Naive thymus-derived CD4-positive, alpha-beta T cell (primary cell): ENCODE measurements at regions not wholly inside any gene's neighbourhood (a gene's known extent, or its start where the extent isn't known, plus 50 kb on each side); places are given as distances from the start of the nearest gene placed in this dataset.

Experiments
- ATAC-seq: fragments of 150-1000 bp; cut with Tn5 transposase; 2 replicates; pipeline ENCODE4 v1.10.0; 2021; ENCODE audit warnings: mild to moderate bottlenecking, moderate library complexity
- CTCF ChIA-PET: fragments of 350-600 bp; sonication (Branson Sonifier 250); formaldehyde crosslinking; loops from one replicate; lab custom pipeline; 2021; ENCODE audit warnings: antibody characterized with exemption; lab: Charles Lee
- POLR2A ChIA-PET: fragments of 350-600 bp; sonication (Branson Sonifier 250); formaldehyde crosslinking; loops from one replicate; lab custom pipeline; 2021; ENCODE audit warnings: antibody characterized with exemption, inconsistent platforms; lab: Charles Lee
- DNase-seq, 9 donors: peaks; one replicate each; pipeline versions ENCODE4 v3.0.0 to v3.0.0-alpha.2; 2020 to 2022; ENCODE audit warnings: mixed read lengths in 1 of 9
- H3K27ac ChIP-seq: one replicate; pipeline ENCODE4 v1.7.0; 2013; ENCODE audit warnings: mild to moderate bottlenecking, low read depth, low read length, moderate library complexity
- H3K27me3 ChIP-seq, 2 donors: one replicate each; pipeline ENCODE4 v1.7.0; 2013; ENCODE audit warnings: low read length in 2 of 2, mild to moderate bottlenecking in 2 of 2, moderate library complexity in 2 of 2; ENCODE audit not compliant: control insufficient read depth in 2 of 2, insufficient read depth in 2 of 2
- H3K36me3 ChIP-seq, 3 experiments: 1 replicate in 2 of 3; 2 replicates in 1 of 3; pipeline ENCODE4 v1.7.0; 2013; ENCODE audit warnings: low read length in 3 of 3, mild to moderate bottlenecking in 3 of 3, moderate library complexity in 1 of 3; ENCODE audit not compliant: insufficient read depth in 3 of 3, control insufficient read depth in 2 of 3
- H3K4me1 ChIP-seq, 2 donors: one replicate each; pipeline ENCODE4 v1.7.0; 2013; ENCODE audit warnings: low read length in 2 of 2, mild to moderate bottlenecking in 2 of 2, moderate library complexity in 1 of 2; ENCODE audit not compliant: control insufficient read depth in 2 of 2, insufficient read depth in 2 of 2
- H3K4me3 ChIP-seq: 2 replicates; pipeline ENCODE4 v1.7.0; 2013; ENCODE audit warnings: mild to moderate bottlenecking, low read length
- H3K9me3 ChIP-seq, 3 experiments: 1 replicate in 2 of 3; 2 replicates in 1 of 3; pipeline ENCODE4 v1.7.0; 2013; ENCODE audit warnings: low read length in 3 of 3; ENCODE audit not compliant: control insufficient read depth in 2 of 3
- H3K27ac Mint-ChIP-seq, 9 donors: one replicate each; pipeline ENCODE4 v1.8.0; 2020 to 2022; ENCODE audit warnings: mixed read lengths in 9 of 9, mild to moderate bottlenecking in 8 of 9, moderate library complexity in 5 of 9, inconsistent platforms in 2 of 9
- H3K27me3 Mint-ChIP-seq, 5 donors: one replicate each; pipeline ENCODE4 v1.8.0; 2021 to 2022; ENCODE audit warnings: mixed read lengths in 5 of 5, mild to moderate bottlenecking in 1 of 5
- H3K36me3 Mint-ChIP-seq, 5 donors: one replicate each; pipeline ENCODE4 v1.8.0; 2020 to 2022; ENCODE audit warnings: mixed read lengths in 5 of 5, mild to moderate bottlenecking in 3 of 5, inconsistent platforms in 1 of 5
- H3K4me1 Mint-ChIP-seq, 7 donors: one replicate each; pipeline ENCODE4 v1.8.0; 2020 to 2022; ENCODE audit warnings: mixed read lengths in 7 of 7, mild to moderate bottlenecking in 3 of 7, inconsistent platforms in 1 of 7
- H3K4me3 Mint-ChIP-seq, 10 donors: one replicate each; pipeline ENCODE4 v1.8.0; 2020 to 2022; ENCODE audit warnings: mild to moderate bottlenecking in 10 of 10, mixed read lengths in 10 of 10, moderate library complexity in 6 of 10, inconsistent platforms in 2 of 10
- H3K9me3 Mint-ChIP-seq, 11 donors: one replicate each; pipeline ENCODE4 v1.8.0; 2020 to 2022; ENCODE audit warnings: mixed read lengths in 11 of 11, mild to moderate bottlenecking in 4 of 11, inconsistent platforms in 1 of 11, moderate library complexity in 1 of 11
- intact Hi-C, 2 donors: fragments of 100-400 bp; cut with micrococcal nuclease; formaldehyde crosslinking; loops; one replicate each; pipeline ENCODE4 v1.15.1; 2023

- POLR2A ChIA-PET = no interaction called here
- H3K27me3 Mint-ChIP-seq = no peaks in the 10 kb centered on the region
- no peaks in the 10 kb centered on the region for H3K36me3 ChIP-seq
- ATAC-seq = no peak
- no peak for DNase-seq
- intact Hi-C loops = no loop called here
- H3K4me1 Mint-ChIP-seq = no peaks in the 10 kb centered on the region
- no peaks in the 10 kb centered on the region for H3K4me1 ChIP-seq
- no peak overlapping the region for H3K27ac ChIP-seq
- CTCF ChIA-PET = no interaction called here
- H3K27ac Mint-ChIP-seq = no peak overlapping the region
- H3K9me3 Mint-ChIP-seq = peaks cover 0 to 13% (median 5%) of the 10 kb centered on the region in 11 donors
- no peaks in the 10 kb centered on the region for H3K36me3 Mint-ChIP-seq
- H3K9me3 ChIP-seq = no peaks in the 10 kb centered on the region
- H3K4me3 Mint-ChIP-seq = no peak overlapping the region
- no peak overlapping the region for H3K4me3 ChIP-seq
- H3K27me3 ChIP-seq = no peaks in the 10 kb centered on the region
Measured at GRCh38 chr2:139805441-139805840, 1025.3 kb upstream of the NXPH2 start.

- peaks cover 0 to 39% (median 5%) of the 10 kb centered on the region in 11 donors for H3K9me3 Mint-ChIP-seq
- DNase-seq (no peak), ATAC-seq (no peak)
- H3K27ac Mint-ChIP-seq = no peak overlapping the region
- H3K4me3 Mint-ChIP-seq = no peak overlapping the region
- no peak overlapping the region for H3K27ac ChIP-seq
- H3K9me3 ChIP-seq = no peaks in the 10 kb centered on the region
- no peaks in the 10 kb centered on the region for H3K27me3 Mint-ChIP-seq
- ChIA-PET POLR2A (no interaction called here), CTCF (no interaction called here)
- no peak overlapping the region for H3K4me3 ChIP-seq
- H3K4me1 ChIP-seq = no peaks in the 10 kb centered on the region
- no peaks in the 10 kb centered on the region for H3K27me3 ChIP-seq
- no peaks in the 10 kb centered on the region for H3K36me3 Mint-ChIP-seq
- no peaks in the 10 kb centered on the region for H3K36me3 ChIP-seq
- H3K4me1 Mint-ChIP-seq = no peaks in the 10 kb centered on the region
- intact Hi-C loops = no loop called here
Measured at GRCh38 chr2:139798391-139798790, 1018.2 kb upstream of the NXPH2 start.

GRCh38 chr2:139790807-139791752 lies 1010.9 kb upstream of the NXPH2 start:
- Histone ChIP-seq H3K4me1 (no peaks in the 10 kb centered on the region), H3K9me3 (no peaks in the 10 kb centered on the region), H3K27me3 (no peaks in the 10 kb centered on the region), H3K4me3 (no peak overlapping the region), H3K36me3 (no peaks in the 10 kb centered on the region), H3K27ac (no peak overlapping the region)
- no peak for ATAC-seq
- no peak overlapping the region for H3K4me3 Mint-ChIP-seq
- no peak overlapping the region for H3K27ac Mint-ChIP-seq
- ChIA-PET POLR2A (no interaction called here), CTCF (no interaction called here)
- H3K27me3 Mint-ChIP-seq = no peaks in the 10 kb centered on the region
- intact Hi-C loops = no loop called here
- H3K36me3 Mint-ChIP-seq = no peaks in the 10 kb centered on the region
- no peak for DNase-seq
- H3K9me3 Mint-ChIP-seq = peaks cover 0 to 31% (median 4%) of the 10 kb centered on the region in 11 donors
- no peaks in the 10 kb centered on the region for H3K4me1 Mint-ChIP-seq

GRCh38 chr2:139790136-139790535 lies 1009.9 kb upstream of the NXPH2 start:
- Mint-ChIP-seq H3K4me3 (no peak overlapping the region), H3K36me3 (no peaks in the 10 kb centered on the region), H3K4me1 (no peaks in the 10 kb centered on the region), H3K9me3 (peaks cover 0 to 26% (median 4%) of the 10 kb centered on the region in 11 donors), H3K27me3 (no peaks in the 10 kb centered on the region), H3K27ac (no peak overlapping the region)
- CTCF ChIA-PET = no interaction called here
- H3K9me3 ChIP-seq = no peaks in the 10 kb centered on the region
- intact Hi-C loops = no loop called here
- H3K4me3 ChIP-seq = no peak overlapping the region
- no peak for DNase-seq
- H3K4me1 ChIP-seq = no peaks in the 10 kb centered on the region
- H3K27me3 ChIP-seq = no peaks in the 10 kb centered on the region
- H3K27ac ChIP-seq = no peak overlapping the region
- POLR2A ChIA-PET = no interaction called here
- no peak for ATAC-seq
- no peaks in the 10 kb centered on the region for H3K36me3 ChIP-seq

- no peak overlapping the region for H3K4me3 Mint-ChIP-seq
- ChIA-PET CTCF (no interaction called here), POLR2A (no interaction called here)
- no peaks in the 10 kb centered on the region for H3K9me3 ChIP-seq
- no peaks in the 10 kb centered on the region for H3K27me3 ChIP-seq
- no peak overlapping the region for H3K27ac ChIP-seq
- intact Hi-C loops = no loop called here
- no peaks in the 10 kb centered on the region for H3K36me3 Mint-ChIP-seq
- H3K4me1 Mint-ChIP-seq = no peaks in the 10 kb centered on the region
- H3K4me1 ChIP-seq = no peaks in the 10 kb centered on the region
- H3K27me3 Mint-ChIP-seq = no peaks in the 10 kb centered on the region
- no peaks in the 10 kb centered on the region for H3K36me3 ChIP-seq
- DNase-seq = no peak
- no peak overlapping the region for H3K4me3 ChIP-seq
- peaks cover 0 to 12% (median 3%) of the 10 kb centered on the region in 11 donors for H3K9me3 Mint-ChIP-seq
- H3K27ac Mint-ChIP-seq = no peak overlapping the region
- ATAC-seq = no peak
Measured at GRCh38 chr2:139778732-139779131, 998.5 kb upstream of the NXPH2 start.

- peaks cover 0 to 14% (median 3%) of the 10 kb centered on the region in 11 donors for H3K9me3 Mint-ChIP-seq
- no peaks in the 10 kb centered on the region for H3K36me3 Mint-ChIP-seq
- intact Hi-C loops = no loop called here
- POLR2A ChIA-PET = no interaction called here
- no peak for ATAC-seq
- H3K27me3 Mint-ChIP-seq = no peaks in the 10 kb centered on the region
- H3K4me1 Mint-ChIP-seq = no peaks in the 10 kb centered on the region
- H3K27me3 ChIP-seq = no peaks in the 10 kb centered on the region
- H3K4me3 Mint-ChIP-seq = no peak overlapping the region
- no peak overlapping the region for H3K27ac ChIP-seq
- no peaks in the 10 kb centered on the region for H3K9me3 ChIP-seq
- H3K27ac Mint-ChIP-seq = no peak overlapping the region
- DNase-seq = no peak
- H3K4me1 ChIP-seq = no peaks in the 10 kb centered on the region
- no peaks in the 10 kb centered on the region for H3K36me3 ChIP-seq
- CTCF ChIA-PET = no interaction called here
- no peak overlapping the region for H3K4me3 ChIP-seq
Measured at GRCh38 chr2:139773720-139774277, 993.6 kb upstream of the NXPH2 start.

- ChIA-PET POLR2A (no interaction called here), CTCF (no interaction called here)
- no peaks in the 10 kb centered on the region for H3K9me3 ChIP-seq
- Mint-ChIP-seq H3K27ac (no peak overlapping the region), H3K27me3 (no peaks in the 10 kb centered on the region), H3K36me3 (no peaks in the 10 kb centered on the region), H3K4me1 (peaks cover 0 to 2% (median 0%) of the 10 kb centered on the region in 7 donors), H3K4me3 (no peak overlapping the region), H3K9me3 (peaks cover 0 to 10% (median 2%) of the 10 kb centered on the region in 11 donors)
- no peak overlapping the region for H3K4me3 ChIP-seq
- no peaks in the 10 kb centered on the region for H3K36me3 ChIP-seq
- ATAC-seq = no peak
- H3K4me1 ChIP-seq = no peaks in the 10 kb centered on the region
- intact Hi-C loops = no loop called here
- no peak overlapping the region for H3K27ac ChIP-seq
- DNase-seq = no peak
- H3K27me3 ChIP-seq = no peaks in the 10 kb centered on the region
Measured at GRCh38 chr2:139769633-139770032, 989.4 kb upstream of the NXPH2 start.
